ENCODE measurements at regions not wholly inside any gene's neighbourhood (a gene's known extent, or its start where the extent isn't known, plus 50 kb on each side); places are given as distances from the start of the nearest gene placed in this dataset.

DNA sequence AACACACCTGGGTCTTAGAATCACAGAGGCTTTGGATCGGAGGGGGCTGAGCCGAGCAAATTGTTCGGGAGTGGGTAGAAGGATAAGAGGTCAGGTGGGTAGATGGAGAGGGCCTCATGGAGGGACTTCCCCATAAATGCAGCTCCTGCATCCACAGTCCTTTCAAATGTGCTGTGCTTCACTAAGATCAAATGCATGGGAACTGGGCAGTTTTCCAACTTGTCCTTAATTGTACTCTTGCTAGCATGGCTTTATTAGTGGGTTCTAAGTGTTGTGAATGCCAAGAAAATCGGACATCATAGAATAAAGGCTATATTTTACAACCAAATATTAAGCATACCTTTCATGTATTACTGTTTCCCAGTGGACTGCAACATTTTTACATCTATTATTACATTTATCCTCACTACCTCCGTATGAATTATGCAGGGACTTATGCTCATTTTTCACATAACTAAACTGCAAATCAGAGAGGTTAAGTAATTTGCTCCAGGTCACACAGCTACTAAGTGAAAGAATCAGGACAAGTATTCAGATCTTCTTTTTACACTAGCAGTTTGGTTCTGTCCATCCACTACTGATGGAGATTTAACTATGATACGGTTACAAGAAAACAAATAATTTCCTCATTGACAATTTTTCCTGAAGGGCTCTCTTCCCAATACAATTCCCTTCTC lies 174.5 kb upstream of the RUNX1 start:
- H3K4me2 ChIP-seq (replicated peaks; ENCODE audit: extremely low read depth, low read length, poor library complexity, severe bottlenecking) = no peak overlapping the region
- no peaks in the 10 kb centered on the region for H3K36me3 Mint-ChIP-seq
- peaks cover 9 to 20% of the 10 kb centered on the region in 2 donors for H3K4me1 ChIP-seq (ENCODE audit: control insufficient read depth in 1 of 2, insufficient read depth in 2 of 2, low read length in 2 of 2)
- no peak overlapping the region for H3K9ac ChIP-seq (ENCODE audit: insufficient read depth, low read length, poor library complexity, severe bottlenecking)
- H3K4me3 ChIP-seq (replicated peaks in 1 of 3; ENCODE audit: low read depth in 2 of 3, low read length in 3 of 3) = no peak overlapping the region
- no peaks in the 10 kb centered on the region for H4K20me1 ChIP-seq (ENCODE audit: insufficient read depth, low read length)
- intact Hi-C loops (cut with micrococcal nuclease) = no loop called here
- H3K27me3 Mint-ChIP-seq (ENCODE audit: low read depth in 3 of 3) = peaks cover 0 to 5% (median 0%) of the 10 kb centered on the region in 3 donors
- no peak overlapping the region for H2AFZ ChIP-seq (ENCODE audit: insufficient read depth, low read depth, low read length, poor library complexity, severe bottlenecking)
- H3K36me3 ChIP-seq (replicated peaks in 1 of 2; ENCODE audit: control insufficient read depth in 1 of 2, insufficient read depth in 2 of 2, low read length in 2 of 2) = no peaks in the 10 kb centered on the region
- H3K9me3 Mint-ChIP-seq = peaks cover 0 to 2% (median 0%) of the 10 kb centered on the region in 7 donors
- peaks cover 29% of the 10 kb centered on the region for H3K4me1 Mint-ChIP-seq
- no peak overlapping the region for H3K27ac Mint-ChIP-seq
- H3K79me2 ChIP-seq (ENCODE audit: insufficient read depth, low read length) = no peaks in the 10 kb centered on the region
- no peak for DNase-seq
- no peak overlapping the region for H3K27ac ChIP-seq (ENCODE audit: low read depth in 1 of 2, low read length in 2 of 2)
- 100% methylated on average over 1 of the region's 6 CpGs for WGBS (ENCODE audit: insufficient coverage)
- no peaks in the 10 kb centered on the region for H3K9me3 ChIP-seq (replicated peaks in 1 of 2; ENCODE audit: control insufficient read depth in 1 of 2, insufficient read depth in 1 of 2, low read length in 2 of 2)
- H3K4me3 Mint-ChIP-seq = no peak overlapping the region
- no peaks in the 10 kb centered on the region for H3K27me3 ChIP-seq (ENCODE audit: control insufficient read depth in 2 of 2, insufficient read depth in 2 of 2, low read length in 2 of 2)
- TF ChIP-seq, protein P1, sequence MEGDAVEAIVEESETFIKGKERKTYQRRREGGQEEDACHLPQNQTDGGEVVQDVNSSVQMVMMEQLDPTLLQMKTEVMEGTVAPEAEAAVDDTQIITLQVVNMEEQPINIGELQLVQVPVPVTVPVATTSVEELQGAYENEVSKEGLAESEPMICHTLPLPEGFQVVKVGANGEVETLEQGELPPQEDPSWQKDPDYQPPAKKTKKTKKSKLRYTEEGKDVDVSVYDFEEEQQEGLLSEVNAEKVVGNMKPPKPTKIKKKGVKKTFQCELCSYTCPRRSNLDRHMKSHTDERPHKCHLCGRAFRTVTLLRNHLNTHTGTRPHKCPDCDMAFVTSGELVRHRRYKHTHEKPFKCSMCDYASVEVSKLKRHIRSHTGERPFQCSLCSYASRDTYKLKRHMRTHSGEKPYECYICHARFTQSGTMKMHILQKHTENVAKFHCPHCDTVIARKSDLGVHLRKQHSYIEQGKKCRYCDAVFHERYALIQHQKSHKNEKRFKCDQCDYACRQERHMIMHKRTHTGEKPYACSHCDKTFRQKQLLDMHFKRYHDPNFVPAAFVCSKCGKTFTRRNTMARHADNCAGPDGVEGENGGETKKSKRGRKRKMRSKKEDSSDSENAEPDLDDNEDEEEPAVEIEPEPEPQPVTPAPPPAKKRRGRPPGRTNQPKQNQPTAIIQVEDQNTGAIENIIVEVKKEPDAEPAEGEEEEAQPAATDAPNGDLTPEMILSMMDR (IDR thresholded peaks at IDR 0.05) = no peak

DNA sequence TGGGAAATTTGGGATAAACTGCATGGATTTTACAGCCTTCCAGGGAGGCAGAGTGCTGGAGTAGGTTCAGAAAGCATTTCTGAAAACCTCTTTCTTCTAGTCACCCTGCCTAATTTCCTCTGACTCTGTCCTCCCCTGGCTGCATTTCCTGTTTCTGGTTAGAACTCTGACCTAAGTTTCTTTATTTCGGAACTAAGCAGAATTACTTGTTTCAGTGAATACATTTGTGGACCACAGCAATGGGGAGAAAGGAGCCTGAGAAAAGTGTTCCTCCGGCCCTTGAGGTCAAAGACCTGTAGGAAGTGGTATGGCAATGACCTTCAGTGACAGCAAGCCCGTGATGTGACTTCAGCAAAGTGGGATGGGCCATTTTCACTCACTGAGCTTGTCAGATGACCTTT lies 173.4 kb upstream of the RUNX1 start:
- no peaks in the 10 kb centered on the region for H3K79me2 ChIP-seq (ENCODE audit: insufficient read depth, low read length)
- peak overlapping the region; percentile 60 for H2AFZ ChIP-seq (ENCODE audit: insufficient read depth, low read depth, low read length, poor library complexity, severe bottlenecking)
- no peaks in the 10 kb centered on the region for H3K27me3 ChIP-seq (ENCODE audit: control insufficient read depth in 2 of 2, insufficient read depth in 2 of 2, low read length in 2 of 2)
- Mint-ChIP-seq H3K27me3 (ENCODE audit: low read depth in 3 of 3) (peaks cover 0 to 2% (median 0%) of the 10 kb centered on the region in 3 donors), H3K36me3 (no peaks in the 10 kb centered on the region), H3K27ac (peak overlapping the region in 2 of 7 donors; percentile 6 to 25), H3K4me1 (peaks cover 25% of the 10 kb centered on the region), H3K4me3 (no peak overlapping the region), H3K9me3 (peaks cover 0 to 2% (median 0%) of the 10 kb centered on the region in 7 donors)
- H3K9ac ChIP-seq (ENCODE audit: insufficient read depth, low read length, poor library complexity, severe bottlenecking) = no peak overlapping the region
- WGBS (ENCODE audit: insufficient coverage) = 0% methylated on average over 2 of the region's 3 CpGs
- intact Hi-C loops (cut with micrococcal nuclease) = no loop called here
- no peaks in the 10 kb centered on the region for H3K36me3 ChIP-seq (replicated peaks in 1 of 2; ENCODE audit: control insufficient read depth in 1 of 2, insufficient read depth in 2 of 2, low read length in 2 of 2)
- peaks cover 9 to 20% of the 10 kb centered on the region in 2 donors for H3K4me1 ChIP-seq (ENCODE audit: control insufficient read depth in 1 of 2, insufficient read depth in 2 of 2, low read length in 2 of 2)
- TF ChIP-seq, protein P1 (IDR thresholded peaks at IDR 0.05) = no peak
- H3K27ac ChIP-seq (ENCODE audit: low read depth in 1 of 2, low read length in 2 of 2) = peak overlapping the region in 1 of 2 donors; percentile 6
- no peaks in the 10 kb centered on the region for H3K9me3 ChIP-seq (replicated peaks in 1 of 2; ENCODE audit: control insufficient read depth in 1 of 2, insufficient read depth in 1 of 2, low read length in 2 of 2)
- peak overlapping the region in 1 of 3 experiments; percentile 24 for H3K4me3 ChIP-seq (replicated peaks in 1 of 3; ENCODE audit: low read depth in 2 of 3, low read length in 3 of 3)
- peak in 1 of 3 donors; percentile 13 for DNase-seq
- no peaks in the 10 kb centered on the region for H4K20me1 ChIP-seq (ENCODE audit: insufficient read depth, low read length)
- peak overlapping the region; percentile 40 for H3K4me2 ChIP-seq (replicated peaks; ENCODE audit: extremely low read depth, low read length, poor library complexity, severe bottlenecking)

Measured in CD14-positive monocyte (primary cell).